A549 (cell line): ENCODE measurements at regions not wholly inside any gene's neighbourhood (a gene's known extent, or its start where the extent isn't known, plus 50 kb on each side); places are given as distances from the start of the nearest gene placed in this dataset.

ENCODE experiments used
- ATAC-seq, 2 experiments: fragments of 200-7000 bp in 1 of 2; fragments of >200 bp in 1 of 2; cut with Nextera tagmentation in 1 of 2; cut with Tn5 transposase in 1 of 2; 3 replicates each; pipeline versions ENCODE4 v1.8.0 to v1.9.1; 2018 to 2020; ENCODE audit warnings: mild to moderate bottlenecking in 1 of 2, moderate library complexity in 1 of 2
- CTCF ChIA-PET: fragments of 300-600 bp; sonication (Branson Sonifier 250); formaldehyde crosslinking; extraction: SDS; loops from one replicate; lab custom pipeline; 2021; ENCODE audit warnings: antibody characterized with exemption, inconsistent platforms; lab: Yijun Ruan, JAX
- POLR2A ChIA-PET: fragments of 350-600 bp; formaldehyde crosslinking; extraction: SDS; loops from one replicate; lab custom pipeline; 2021; ENCODE audit warnings: antibody characterized with exemption, inconsistent platforms; lab: Yijun Ruan, JAX
- DNase-seq, 2 experiments: peaks; one replicate each; pipeline versions ENCODE4 v3.0.0 to v3.0.0-alpha.2; 2011 to 2016; ENCODE audit warnings: low read depth in 1 of 2, low spot score in 1 of 2
- FAIRE-seq: peaks from 2 replicates; lab custom pipeline; 2011; peaks lifted over from hg19 to GRCh38; lab: Jason Lieb, UNC
- H3K27ac ChIP-seq, 2 experiments: fragments of >200 bp; sonication (Bioruptor Twin); formaldehyde crosslinking; 3 replicates each; pipeline ENCODE4 v1.5.1; 2016 to 2017
- H3K4me1 ChIP-seq: fragments of >200 bp; sonication (Bioruptor Twin); formaldehyde crosslinking; 3 replicates; pipeline ENCODE4 v1.6.1; 2016
- H3K4me2 ChIP-seq: fragments of >200 bp; sonication (Bioruptor Twin); formaldehyde crosslinking; 3 replicates; pipeline ENCODE4 v1.6.1; 2016
- H3K4me3 ChIP-seq: fragments of >200 bp; sonication (Bioruptor Twin); formaldehyde crosslinking; 3 replicates; pipeline ENCODE4 v1.5.1; 2016
- H3K9me3 ChIP-seq: fragments of >200 bp; sonication (Bioruptor Twin); formaldehyde crosslinking; 3 replicates; pipeline ENCODE4 v1.6.1; 2016
- CBX2 ChIP-seq: fragments of 200-600 bp; sonication (generic); IDR thresholded peaks from 2 replicates; pipeline ENCODE4 v1.6.1; 2016; ENCODE audit warnings: low read depth, mild to moderate bottlenecking, borderline replicate concordance
- CHD2 ChIP-seq: fragments of 150-350 bp; IDR thresholded peaks from 2 replicates; pipeline ENCODE4 v1.6.1; 2014; ENCODE audit warnings: low read length; ENCODE audit not compliant: partially characterized antibody
- CHD4 ChIP-seq: fragments of 200-600 bp; sonication (generic); IDR thresholded peaks from 2 replicates; pipeline ENCODE4 v1.6.1; 2016; ENCODE audit warnings: antibody characterized with exemption, mild to moderate bottlenecking, borderline replicate concordance
- EHF ChIP-seq: fragments of 250-450 bp; sonication (Bioruptor Pico); IDR thresholded peaks from 2 replicates; pipeline ENCODE4 v1.5.0; 2020; ENCODE audit warnings: mild to moderate bottlenecking
- FOXS1 ChIP-seq: fragments of 250-450 bp; sonication (Bioruptor Pico); IDR thresholded peaks from 2 replicates; pipeline ENCODE4 v1.5.0; 2020; ENCODE audit warnings: mild to moderate bottlenecking, moderate library complexity
- JUN ChIP-seq, 2 experiments: fragments of >200 bp; sonication (Bioruptor Twin); formaldehyde crosslinking; IDR thresholded peaks; 2 replicates in 1 of 2; 3 replicates in 1 of 2; pipeline ENCODE4 v1.6.1; 2016 to 2017
- KDM1A ChIP-seq: fragments of 200-600 bp; sonication (generic); IDR thresholded peaks from 2 replicates; pipeline ENCODE4 v1.6.1; 2016; ENCODE audit warnings: low read depth, mild to moderate bottlenecking
- MAFK ChIP-seq: fragments of 450-650 bp; IDR thresholded peaks from 2 replicates; pipeline ENCODE4 v1.6.1; 2014; ENCODE audit not compliant: partially characterized antibody
- MAZ ChIP-seq: fragments of 150-350 bp; IDR thresholded peaks from 2 replicates; pipeline ENCODE4 v1.6.1; 2014; ENCODE audit warnings: antibody characterized with exemption, low read depth, low read length, borderline replicate concordance
- RAD21 ChIP-seq, 2 experiments: fragments of >200 bp in 1 of 2; sonication (Bioruptor Twin) in 1 of 2; formaldehyde crosslinking in 1 of 2; IDR thresholded peaks in 1 of 2; conservative IDR thresholded peaks in 1 of 2; 2 replicates in 1 of 2; 3 replicates in 1 of 2; pipeline ENCODE4 v1.6.1; 2012 to 2018; ENCODE audit warnings: inconsistent platforms in 1 of 2
- RFX5 ChIP-seq: fragments of 450-650 bp; IDR thresholded peaks from 2 replicates; pipeline ENCODE4 v1.7.1; 2014; ENCODE audit warnings: antibody characterized with exemption, mild to moderate bottlenecking, moderate library complexity
- RNF2 ChIP-seq: fragments of 200-600 bp; sonication (generic); IDR thresholded peaks from 2 replicates; pipeline ENCODE4 v1.6.1; 2016; ENCODE audit warnings: low read depth, mild to moderate bottlenecking, antibody characterized with exemption, moderate library complexity, borderline replicate concordance
- SMC3 ChIP-seq: fragments of >200 bp; sonication (Bioruptor Twin); formaldehyde crosslinking; IDR thresholded peaks from 3 replicates; pipeline ENCODE4 v1.6.1; 2018; ENCODE audit warnings: inconsistent platforms
- TFCP2L1 ChIP-seq: fragments of 250-450 bp; sonication (Bioruptor Pico); IDR thresholded peaks from 2 replicates; pipeline ENCODE4 v1.5.0; 2021; ENCODE audit warnings: mild to moderate bottlenecking
- TP53 ChIP-seq: fragments of 250-450 bp; sonication (Bioruptor Pico); IDR thresholded peaks from 2 replicates; pipeline ENCODE4 v1.5.0; 2021; ENCODE audit warnings: mild to moderate bottlenecking, moderate library complexity
- ZFP36 ChIP-seq: fragments of 450-650 bp; IDR thresholded peaks from 2 replicates; pipeline ENCODE4 v1.6.1; 2014; ENCODE audit warnings: borderline replicate concordance; ENCODE audit not compliant: partially characterized antibody
- WGBS: methylation state at CpG from one replicate; pipeline ENCODE4 v1.1.6; 2017; ENCODE audit errors: missing lambda C conversion rate; 5-methylcytosine and 5-hydroxymethylcytosine counted together
- TF ChIP-seq, protein P1 (sequence below): fragments of 200-600 bp; sonication (generic); IDR thresholded peaks from 2 replicates; pipeline ENCODE4 v1.6.1; 2016; ENCODE audit warnings: antibody characterized with exemption, mild to moderate bottlenecking, moderate library complexity
- TF ChIP-seq, protein P2 (sequence below): fragments of >200 bp; sonication (Bioruptor Twin); formaldehyde crosslinking; IDR thresholded peaks from 3 replicates; pipeline ENCODE4 v1.5.1; 2016
- TF ChIP-seq, protein P3 (sequence below): fragments of >200 bp; sonication (Bioruptor Twin); formaldehyde crosslinking; IDR thresholded peaks from 2 replicates; pipeline ENCODE4 v1.6.1; 2016
- TF ChIP-seq, protein P4 (sequence below): IDR thresholded peaks from 2 replicates; pipeline ENCODE4 v1.6.1; 2012
- TF ChIP-seq, protein P5 (sequence below): IDR thresholded peaks from 2 replicates; pipeline ENCODE4 v1.6.1; 2012; ENCODE audit warnings: low read depth, borderline replicate concordance
- TF ChIP-seq, protein P6 (sequence below): fragments of 450-650 bp; IDR thresholded peaks from 2 replicates; pipeline ENCODE4 v1.6.1; 2014; ENCODE audit warnings: antibody characterized with exemption
- TF ChIP-seq, protein P7 (sequence below): IDR thresholded peaks from 2 replicates; pipeline ENCODE4 v1.6.1; 2012

DNA sequence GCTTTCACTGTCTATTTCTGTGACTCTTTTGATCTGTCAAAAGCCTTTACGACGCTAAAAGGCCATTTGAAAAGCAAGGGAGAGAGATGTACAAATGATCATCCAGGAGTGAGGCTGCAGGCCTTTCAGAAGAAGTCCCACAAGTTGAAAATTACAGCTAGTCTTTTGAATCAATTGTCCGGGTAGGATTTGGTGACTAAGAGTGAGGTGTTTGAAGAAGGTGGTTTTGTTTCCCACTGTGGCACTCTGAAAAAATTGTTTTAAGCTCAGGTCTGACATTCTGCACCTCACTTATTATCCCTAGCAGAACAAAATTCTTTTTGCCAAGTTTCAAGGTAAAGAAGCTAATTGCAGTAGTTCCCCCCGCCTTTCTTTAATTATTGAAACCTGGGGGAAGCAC is 50.8 kb upstream of the TMEM108 start:
- H3K4me1 ChIP-seq, result no peaks in the 10 kb centered on the region
- H3K9me3 ChIP-seq, result no peaks in the 10 kb centered on the region
- H3K27ac ChIP-seq, result no peak overlapping the region
- WGBS, result 2% methylated on average over 4 of the region's 4 CpGs
- ChIA-PET POLR2A (no interaction called here), CTCF (no interaction called here)
- TF ChIP-seq MAFK (no peak), CBX2 (no peak), KDM1A (no peak), ZFP36 (no peak), RFX5 (no peak), MAZ (no peak), JUN (IDR thresholded peaks at IDR 0.05) (no peak), CHD4 (no peak), EHF (CRISPR knock-in tag) (no peak), RNF2 (no peak), TFCP2L1 (no peak), TP53 (no peak)
- TF ChIP-seq, protein P1, sequence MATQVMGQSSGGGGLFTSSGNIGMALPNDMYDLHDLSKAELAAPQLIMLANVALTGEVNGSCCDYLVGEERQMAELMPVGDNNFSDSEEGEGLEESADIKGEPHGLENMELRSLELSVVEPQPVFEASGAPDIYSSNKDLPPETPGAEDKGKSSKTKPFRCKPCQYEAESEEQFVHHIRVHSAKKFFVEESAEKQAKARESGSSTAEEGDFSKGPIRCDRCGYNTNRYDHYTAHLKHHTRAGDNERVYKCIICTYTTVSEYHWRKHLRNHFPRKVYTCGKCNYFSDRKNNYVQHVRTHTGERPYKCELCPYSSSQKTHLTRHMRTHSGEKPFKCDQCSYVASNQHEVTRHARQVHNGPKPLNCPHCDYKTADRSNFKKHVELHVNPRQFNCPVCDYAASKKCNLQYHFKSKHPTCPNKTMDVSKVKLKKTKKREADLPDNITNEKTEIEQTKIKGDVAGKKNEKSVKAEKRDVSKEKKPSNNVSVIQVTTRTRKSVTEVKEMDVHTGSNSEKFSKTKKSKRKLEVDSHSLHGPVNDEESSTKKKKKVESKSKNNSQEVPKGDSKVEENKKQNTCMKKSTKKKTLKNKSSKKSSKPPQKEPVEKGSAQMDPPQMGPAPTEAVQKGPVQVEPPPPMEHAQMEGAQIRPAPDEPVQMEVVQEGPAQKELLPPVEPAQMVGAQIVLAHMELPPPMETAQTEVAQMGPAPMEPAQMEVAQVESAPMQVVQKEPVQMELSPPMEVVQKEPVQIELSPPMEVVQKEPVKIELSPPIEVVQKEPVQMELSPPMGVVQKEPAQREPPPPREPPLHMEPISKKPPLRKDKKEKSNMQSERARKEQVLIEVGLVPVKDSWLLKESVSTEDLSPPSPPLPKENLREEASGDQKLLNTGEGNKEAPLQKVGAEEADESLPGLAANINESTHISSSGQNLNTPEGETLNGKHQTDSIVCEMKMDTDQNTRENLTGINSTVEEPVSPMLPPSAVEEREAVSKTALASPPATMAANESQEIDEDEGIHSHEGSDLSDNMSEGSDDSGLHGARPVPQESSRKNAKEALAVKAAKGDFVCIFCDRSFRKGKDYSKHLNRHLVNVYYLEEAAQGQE, result no peak
- TF ChIP-seq, protein P2, sequence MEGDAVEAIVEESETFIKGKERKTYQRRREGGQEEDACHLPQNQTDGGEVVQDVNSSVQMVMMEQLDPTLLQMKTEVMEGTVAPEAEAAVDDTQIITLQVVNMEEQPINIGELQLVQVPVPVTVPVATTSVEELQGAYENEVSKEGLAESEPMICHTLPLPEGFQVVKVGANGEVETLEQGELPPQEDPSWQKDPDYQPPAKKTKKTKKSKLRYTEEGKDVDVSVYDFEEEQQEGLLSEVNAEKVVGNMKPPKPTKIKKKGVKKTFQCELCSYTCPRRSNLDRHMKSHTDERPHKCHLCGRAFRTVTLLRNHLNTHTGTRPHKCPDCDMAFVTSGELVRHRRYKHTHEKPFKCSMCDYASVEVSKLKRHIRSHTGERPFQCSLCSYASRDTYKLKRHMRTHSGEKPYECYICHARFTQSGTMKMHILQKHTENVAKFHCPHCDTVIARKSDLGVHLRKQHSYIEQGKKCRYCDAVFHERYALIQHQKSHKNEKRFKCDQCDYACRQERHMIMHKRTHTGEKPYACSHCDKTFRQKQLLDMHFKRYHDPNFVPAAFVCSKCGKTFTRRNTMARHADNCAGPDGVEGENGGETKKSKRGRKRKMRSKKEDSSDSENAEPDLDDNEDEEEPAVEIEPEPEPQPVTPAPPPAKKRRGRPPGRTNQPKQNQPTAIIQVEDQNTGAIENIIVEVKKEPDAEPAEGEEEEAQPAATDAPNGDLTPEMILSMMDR, result no peak
- TF ChIP-seq, protein P3, sequence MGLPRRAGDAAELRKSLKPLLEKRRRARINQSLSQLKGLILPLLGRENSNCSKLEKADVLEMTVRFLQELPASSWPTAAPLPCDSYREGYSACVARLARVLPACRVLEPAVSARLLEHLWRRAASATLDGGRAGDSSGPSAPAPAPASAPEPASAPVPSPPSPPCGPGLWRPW, result no peak
- DNase-seq (no peak), FAIRE-seq (no peak), ATAC-seq (no peak)
- H3K4me3 ChIP-seq, result no peak overlapping the region
- no peak overlapping the region for H3K4me2 ChIP-seq

DNA sequence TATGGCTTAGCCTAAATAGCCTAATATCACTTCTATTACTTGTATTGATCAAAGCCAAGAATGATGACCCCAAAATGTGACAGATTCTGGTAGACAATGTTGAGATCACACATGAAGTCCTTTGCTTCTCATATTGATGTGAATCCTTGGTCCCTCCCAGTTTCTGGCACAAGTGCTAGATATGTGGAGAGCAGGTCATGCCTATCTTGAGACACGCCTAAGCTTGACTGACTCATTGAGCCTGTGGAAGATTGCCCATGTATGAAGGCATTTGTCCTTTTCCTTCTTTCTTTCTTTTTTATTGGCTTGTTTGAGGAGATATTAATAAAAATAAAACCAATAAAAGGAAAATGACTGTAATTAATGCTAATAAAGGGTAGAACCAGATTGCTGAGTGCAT is 54.0 kb upstream of the TMEM108 start:
- DNase-seq, result no peak
- CTCF ChIA-PET, result no interaction called here
- POLR2A ChIA-PET, result no interaction called here
- no peak for TF ChIP-seq SMC3
- TF ChIP-seq, protein P4, sequence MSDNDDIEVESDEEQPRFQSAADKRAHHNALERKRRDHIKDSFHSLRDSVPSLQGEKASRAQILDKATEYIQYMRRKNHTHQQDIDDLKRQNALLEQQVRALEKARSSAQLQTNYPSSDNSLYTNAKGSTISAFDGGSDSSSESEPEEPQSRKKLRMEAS, result no peak
- no peak for TF ChIP-seq RFX5
- TF ChIP-seq RNF2, result no peak
- TF ChIP-seq RAD21 (conservative IDR thresholded peaks at IDR 0.05 in 1 of 2, IDR thresholded peaks at IDR 0.05 in 1 of 2), result no peak
- TF ChIP-seq, protein P5, sequence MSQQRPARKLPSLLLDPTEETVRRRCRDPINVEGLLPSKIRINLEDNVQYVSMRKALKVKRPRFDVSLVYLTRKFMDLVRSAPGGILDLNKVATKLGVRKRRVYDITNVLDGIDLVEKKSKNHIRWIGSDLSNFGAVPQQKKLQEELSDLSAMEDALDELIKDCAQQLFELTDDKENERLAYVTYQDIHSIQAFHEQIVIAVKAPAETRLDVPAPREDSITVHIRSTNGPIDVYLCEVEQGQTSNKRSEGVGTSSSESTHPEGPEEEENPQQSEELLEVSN, result no peak
- TF ChIP-seq FOXS1 (CRISPR knock-in tag), result no peak
- TF ChIP-seq, protein P3, result no peak
- no peak for TF ChIP-seq CHD2
- TF ChIP-seq, protein P6, sequence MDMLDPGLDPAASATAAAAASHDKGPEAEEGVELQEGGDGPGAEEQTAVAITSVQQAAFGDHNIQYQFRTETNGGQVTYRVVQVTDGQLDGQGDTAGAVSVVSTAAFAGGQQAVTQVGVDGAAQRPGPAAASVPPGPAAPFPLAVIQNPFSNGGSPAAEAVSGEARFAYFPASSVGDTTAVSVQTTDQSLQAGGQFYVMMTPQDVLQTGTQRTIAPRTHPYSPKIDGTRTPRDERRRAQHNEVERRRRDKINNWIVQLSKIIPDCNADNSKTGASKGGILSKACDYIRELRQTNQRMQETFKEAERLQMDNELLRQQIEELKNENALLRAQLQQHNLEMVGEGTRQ, result no peak
- TF ChIP-seq, protein P1, result no peak
- TF ChIP-seq TFCP2L1, result no peak
- TF ChIP-seq, protein P7, sequence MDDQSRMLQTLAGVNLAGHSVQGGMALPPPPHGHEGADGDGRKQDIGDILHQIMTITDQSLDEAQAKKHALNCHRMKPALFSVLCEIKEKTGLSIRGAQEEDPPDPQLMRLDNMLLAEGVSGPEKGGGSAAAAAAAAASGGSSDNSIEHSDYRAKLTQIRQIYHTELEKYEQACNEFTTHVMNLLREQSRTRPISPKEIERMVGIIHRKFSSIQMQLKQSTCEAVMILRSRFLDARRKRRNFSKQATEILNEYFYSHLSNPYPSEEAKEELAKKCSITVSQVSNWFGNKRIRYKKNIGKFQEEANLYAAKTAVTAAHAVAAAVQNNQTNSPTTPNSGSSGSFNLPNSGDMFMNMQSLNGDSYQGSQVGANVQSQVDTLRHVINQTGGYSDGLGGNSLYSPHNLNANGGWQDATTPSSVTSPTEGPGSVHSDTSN, result no peak

More for the DNA sequence above, 54.0 kb upstream of the TMEM108 start:
- FAIRE-seq (no peak), ATAC-seq (no peak)
- WGBS, result 0% methylated on average over 1 of the region's 1 CpG
- Histone ChIP-seq H3K27ac (no peak overlapping the region), H3K9me3 (no peaks in the 10 kb centered on the region), H3K4me2 (no peak overlapping the region), H3K4me3 (no peak overlapping the region), H3K4me1 (no peaks in the 10 kb centered on the region)
